H1 (cell line): ENCODE measurements at regions not wholly inside any gene's neighbourhood (a gene's known extent, or its start where the extent isn't known, plus 50 kb on each side); places are given as distances from the start of the nearest gene placed in this dataset.

Experiments used
- CBX5 ChIP-seq: fragments of 300-800, 300-1000 bp; sonication (generic); IDR thresholded peaks from 2 replicates; pipeline ENCODE4 v1.7.1; 2016; ENCODE audit warnings: antibody characterized with exemption, low read length, low read depth
- KDM5A ChIP-seq: fragments of 200-600 bp; IDR thresholded peaks from 2 replicates; pipeline ENCODE4 v1.7.1; 2012; ENCODE audit warnings: mild to moderate bottlenecking, low read length, inconsistent platforms, mixed read lengths
- SAP30 ChIP-seq: fragments of 300-600 bp; sonication (generic); IDR thresholded peaks from 2 replicates; pipeline ENCODE4 v1.7.1; 2012; ENCODE audit warnings: low read length, moderate library complexity, mild to moderate bottlenecking, inconsistent platforms; ENCODE audit not compliant: insufficient read depth, insufficient replicate concordance
- TF ChIP-seq, protein P1 (sequence below): fragments of 300-600 bp; sonication (generic); IDR thresholded peaks from 2 replicates; pipeline ENCODE4 v1.7.1; 2012; ENCODE audit warnings: low read length, moderate library complexity, mild to moderate bottlenecking, inconsistent platforms; ENCODE audit not compliant: insufficient replicate concordance
- TF ChIP-seq, protein P2 (sequence below): IDR thresholded peaks from 2 replicates; pipeline ENCODE4 v1.6.1; 2012; ENCODE audit warnings: inconsistent platforms
- TF ChIP-seq, protein P3 (sequence below): IDR thresholded peaks from 2 replicates; pipeline ENCODE4 v1.6.1; 2011; ENCODE audit warnings: low read depth, mild to moderate bottlenecking, low read length; ENCODE audit not compliant: insufficient read depth
- TF ChIP-seq, protein P4 (sequence below): IDR thresholded peaks from 2 replicates; pipeline ENCODE4 v1.6.1; 2012; ENCODE audit warnings: low read length, inconsistent platforms

DNA sequence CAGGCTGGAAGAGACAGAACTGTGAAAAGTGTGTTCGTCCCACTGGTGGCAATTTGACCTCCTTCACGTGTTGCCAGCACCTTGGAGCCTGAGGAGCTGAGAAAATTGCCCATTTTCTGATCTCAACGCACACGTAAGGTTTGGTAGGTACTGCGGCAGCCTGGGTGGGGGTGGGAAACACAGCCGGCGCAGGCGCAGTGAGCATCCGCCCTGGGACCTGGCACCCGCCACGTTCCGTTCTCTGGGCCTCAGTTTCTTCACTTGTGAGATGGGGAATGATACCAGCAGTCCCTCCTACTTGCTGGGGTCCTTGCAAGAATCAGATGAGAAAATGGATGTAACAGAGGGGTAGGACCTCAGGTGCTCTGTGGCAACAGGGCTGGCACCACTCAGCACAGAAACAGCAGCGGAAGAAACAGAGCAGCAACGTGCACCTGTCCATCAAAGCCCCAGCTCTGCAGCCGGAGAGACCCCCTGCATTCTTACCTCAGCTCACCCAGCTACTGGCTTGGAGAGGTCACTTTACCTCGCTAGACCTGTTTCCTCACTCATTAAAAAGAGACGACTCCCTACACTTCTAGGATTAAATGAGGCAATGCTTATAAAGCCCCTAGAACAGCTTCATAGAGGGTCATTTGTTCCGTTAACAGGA lies 458.0 kb upstream of the ID2 start (continued):
- TF ChIP-seq, protein P1, sequence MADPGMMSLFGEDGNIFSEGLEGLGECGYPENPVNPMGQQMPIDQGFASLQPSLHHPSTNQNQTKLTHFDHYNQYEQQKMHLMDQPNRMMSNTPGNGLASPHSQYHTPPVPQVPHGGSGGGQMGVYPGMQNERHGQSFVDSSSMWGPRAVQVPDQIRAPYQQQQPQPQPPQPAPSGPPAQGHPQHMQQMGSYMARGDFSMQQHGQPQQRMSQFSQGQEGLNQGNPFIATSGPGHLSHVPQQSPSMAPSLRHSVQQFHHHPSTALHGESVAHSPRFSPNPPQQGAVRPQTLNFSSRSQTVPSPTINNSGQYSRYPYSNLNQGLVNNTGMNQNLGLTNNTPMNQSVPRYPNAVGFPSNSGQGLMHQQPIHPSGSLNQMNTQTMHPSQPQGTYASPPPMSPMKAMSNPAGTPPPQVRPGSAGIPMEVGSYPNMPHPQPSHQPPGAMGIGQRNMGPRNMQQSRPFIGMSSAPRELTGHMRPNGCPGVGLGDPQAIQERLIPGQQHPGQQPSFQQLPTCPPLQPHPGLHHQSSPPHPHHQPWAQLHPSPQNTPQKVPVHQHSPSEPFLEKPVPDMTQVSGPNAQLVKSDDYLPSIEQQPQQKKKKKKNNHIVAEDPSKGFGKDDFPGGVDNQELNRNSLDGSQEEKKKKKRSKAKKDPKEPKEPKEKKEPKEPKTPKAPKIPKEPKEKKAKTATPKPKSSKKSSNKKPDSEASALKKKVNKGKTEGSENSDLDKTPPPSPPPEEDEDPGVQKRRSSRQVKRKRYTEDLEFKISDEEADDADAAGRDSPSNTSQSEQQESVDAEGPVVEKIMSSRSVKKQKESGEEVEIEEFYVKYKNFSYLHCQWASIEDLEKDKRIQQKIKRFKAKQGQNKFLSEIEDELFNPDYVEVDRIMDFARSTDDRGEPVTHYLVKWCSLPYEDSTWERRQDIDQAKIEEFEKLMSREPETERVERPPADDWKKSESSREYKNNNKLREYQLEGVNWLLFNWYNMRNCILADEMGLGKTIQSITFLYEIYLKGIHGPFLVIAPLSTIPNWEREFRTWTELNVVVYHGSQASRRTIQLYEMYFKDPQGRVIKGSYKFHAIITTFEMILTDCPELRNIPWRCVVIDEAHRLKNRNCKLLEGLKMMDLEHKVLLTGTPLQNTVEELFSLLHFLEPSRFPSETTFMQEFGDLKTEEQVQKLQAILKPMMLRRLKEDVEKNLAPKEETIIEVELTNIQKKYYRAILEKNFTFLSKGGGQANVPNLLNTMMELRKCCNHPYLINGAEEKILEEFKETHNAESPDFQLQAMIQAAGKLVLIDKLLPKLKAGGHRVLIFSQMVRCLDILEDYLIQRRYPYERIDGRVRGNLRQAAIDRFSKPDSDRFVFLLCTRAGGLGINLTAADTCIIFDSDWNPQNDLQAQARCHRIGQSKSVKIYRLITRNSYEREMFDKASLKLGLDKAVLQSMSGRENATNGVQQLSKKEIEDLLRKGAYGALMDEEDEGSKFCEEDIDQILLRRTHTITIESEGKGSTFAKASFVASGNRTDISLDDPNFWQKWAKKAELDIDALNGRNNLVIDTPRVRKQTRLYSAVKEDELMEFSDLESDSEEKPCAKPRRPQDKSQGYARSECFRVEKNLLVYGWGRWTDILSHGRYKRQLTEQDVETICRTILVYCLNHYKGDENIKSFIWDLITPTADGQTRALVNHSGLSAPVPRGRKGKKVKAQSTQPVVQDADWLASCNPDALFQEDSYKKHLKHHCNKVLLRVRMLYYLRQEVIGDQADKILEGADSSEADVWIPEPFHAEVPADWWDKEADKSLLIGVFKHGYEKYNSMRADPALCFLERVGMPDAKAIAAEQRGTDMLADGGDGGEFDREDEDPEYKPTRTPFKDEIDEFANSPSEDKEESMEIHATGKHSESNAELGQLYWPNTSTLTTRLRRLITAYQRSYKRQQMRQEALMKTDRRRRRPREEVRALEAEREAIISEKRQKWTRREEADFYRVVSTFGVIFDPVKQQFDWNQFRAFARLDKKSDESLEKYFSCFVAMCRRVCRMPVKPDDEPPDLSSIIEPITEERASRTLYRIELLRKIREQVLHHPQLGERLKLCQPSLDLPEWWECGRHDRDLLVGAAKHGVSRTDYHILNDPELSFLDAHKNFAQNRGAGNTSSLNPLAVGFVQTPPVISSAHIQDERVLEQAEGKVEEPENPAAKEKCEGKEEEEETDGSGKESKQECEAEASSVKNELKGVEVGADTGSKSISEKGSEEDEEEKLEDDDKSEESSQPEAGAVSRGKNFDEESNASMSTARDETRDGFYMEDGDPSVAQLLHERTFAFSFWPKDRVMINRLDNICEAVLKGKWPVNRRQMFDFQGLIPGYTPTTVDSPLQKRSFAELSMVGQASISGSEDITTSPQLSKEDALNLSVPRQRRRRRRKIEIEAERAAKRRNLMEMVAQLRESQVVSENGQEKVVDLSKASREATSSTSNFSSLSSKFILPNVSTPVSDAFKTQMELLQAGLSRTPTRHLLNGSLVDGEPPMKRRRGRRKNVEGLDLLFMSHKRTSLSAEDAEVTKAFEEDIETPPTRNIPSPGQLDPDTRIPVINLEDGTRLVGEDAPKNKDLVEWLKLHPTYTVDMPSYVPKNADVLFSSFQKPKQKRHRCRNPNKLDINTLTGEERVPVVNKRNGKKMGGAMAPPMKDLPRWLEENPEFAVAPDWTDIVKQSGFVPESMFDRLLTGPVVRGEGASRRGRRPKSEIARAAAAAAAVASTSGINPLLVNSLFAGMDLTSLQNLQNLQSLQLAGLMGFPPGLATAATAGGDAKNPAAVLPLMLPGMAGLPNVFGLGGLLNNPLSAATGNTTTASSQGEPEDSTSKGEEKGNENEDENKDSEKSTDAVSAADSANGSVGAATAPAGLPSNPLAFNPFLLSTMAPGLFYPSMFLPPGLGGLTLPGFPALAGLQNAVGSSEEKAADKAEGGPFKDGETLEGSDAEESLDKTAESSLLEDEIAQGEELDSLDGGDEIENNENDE, result no peak
- TF ChIP-seq KDM5A (no peak), CBX5 (no peak), SAP30 (no peak)
- TF ChIP-seq, protein P2, sequence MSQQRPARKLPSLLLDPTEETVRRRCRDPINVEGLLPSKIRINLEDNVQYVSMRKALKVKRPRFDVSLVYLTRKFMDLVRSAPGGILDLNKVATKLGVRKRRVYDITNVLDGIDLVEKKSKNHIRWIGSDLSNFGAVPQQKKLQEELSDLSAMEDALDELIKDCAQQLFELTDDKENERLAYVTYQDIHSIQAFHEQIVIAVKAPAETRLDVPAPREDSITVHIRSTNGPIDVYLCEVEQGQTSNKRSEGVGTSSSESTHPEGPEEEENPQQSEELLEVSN, result no peak
- TF ChIP-seq, protein P3, sequence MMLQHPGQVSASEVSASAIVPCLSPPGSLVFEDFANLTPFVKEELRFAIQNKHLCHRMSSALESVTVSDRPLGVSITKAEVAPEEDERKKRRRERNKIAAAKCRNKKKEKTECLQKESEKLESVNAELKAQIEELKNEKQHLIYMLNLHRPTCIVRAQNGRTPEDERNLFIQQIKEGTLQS, result no peak
- TF ChIP-seq, protein P4, sequence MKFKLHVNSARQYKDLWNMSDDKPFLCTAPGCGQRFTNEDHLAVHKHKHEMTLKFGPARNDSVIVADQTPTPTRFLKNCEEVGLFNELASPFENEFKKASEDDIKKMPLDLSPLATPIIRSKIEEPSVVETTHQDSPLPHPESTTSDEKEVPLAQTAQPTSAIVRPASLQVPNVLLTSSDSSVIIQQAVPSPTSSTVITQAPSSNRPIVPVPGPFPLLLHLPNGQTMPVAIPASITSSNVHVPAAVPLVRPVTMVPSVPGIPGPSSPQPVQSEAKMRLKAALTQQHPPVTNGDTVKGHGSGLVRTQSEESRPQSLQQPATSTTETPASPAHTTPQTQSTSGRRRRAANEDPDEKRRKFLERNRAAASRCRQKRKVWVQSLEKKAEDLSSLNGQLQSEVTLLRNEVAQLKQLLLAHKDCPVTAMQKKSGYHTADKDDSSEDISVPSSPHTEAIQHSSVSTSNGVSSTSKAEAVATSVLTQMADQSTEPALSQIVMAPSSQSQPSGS, result no peak
